GM20000 (cell line): ENCODE measurements at regions not wholly inside any gene's neighbourhood (a gene's known extent, or its start where the extent isn't known, plus 50 kb on each side); places are given as distances from the start of the nearest gene placed in this dataset.

ENCODE experiments used
- DNase-seq: peaks from one replicate; pipeline ENCODE4 v3.0.0; 2012; ENCODE audit warnings: low spot score
- CTCF ChIP-seq: IDR thresholded peaks from 2 replicates; pipeline ENCODE4 v1.5.1; 2012; ENCODE audit warnings: mild to moderate bottlenecking, control low read depth; ENCODE audit errors: extremely low read depth, missing control alignments

DNA sequence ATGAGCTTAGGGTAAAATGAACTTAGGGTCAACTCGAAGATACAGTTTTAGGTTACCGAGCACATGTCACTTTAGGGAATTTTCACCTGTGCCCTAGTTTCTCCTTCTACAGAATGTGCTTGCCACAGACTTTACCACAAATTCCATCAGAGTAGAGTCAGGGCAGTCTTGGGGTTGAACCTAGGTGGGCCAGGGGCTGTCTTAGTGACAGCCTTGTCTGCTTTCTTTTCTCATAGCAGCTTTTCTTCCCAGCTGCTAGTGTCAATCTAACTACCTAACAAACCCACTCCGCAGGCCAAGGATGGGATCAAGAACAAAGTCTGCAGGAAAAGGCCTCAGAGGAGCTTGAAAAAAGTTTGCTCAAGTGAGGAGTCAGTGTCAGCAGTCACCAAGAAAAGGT lies 458.1 kb upstream of the CDH18 start:
- DNase-seq = no peak
- no peak for TF ChIP-seq CTCF

DNA sequence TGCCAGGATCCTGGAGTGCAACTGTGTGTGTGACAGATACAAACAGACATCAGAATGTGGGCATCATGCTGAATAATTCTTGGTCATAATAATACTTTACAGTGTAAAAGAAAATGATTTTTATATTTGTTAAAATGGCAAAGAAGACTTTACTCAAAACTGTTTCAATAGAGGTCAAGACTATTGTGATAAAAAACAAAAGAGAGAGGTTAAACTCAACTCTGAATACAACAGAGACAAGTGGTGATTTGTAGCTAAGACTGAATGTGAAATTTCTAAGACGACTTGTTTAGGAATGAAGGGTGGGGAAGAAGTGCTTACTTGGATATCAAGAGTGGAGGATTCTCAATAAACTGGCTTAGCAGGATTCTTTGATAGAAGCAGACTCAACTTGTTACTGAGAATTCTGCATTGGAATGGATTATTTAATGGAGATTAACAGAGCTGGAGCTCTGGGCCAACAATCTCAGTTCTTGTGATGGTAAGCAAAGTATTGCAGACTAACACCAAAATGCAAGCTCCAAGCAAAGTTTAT lies 457.4 kb upstream of the CDH18 start:
- TF ChIP-seq CTCF = no peak
- no peak for DNase-seq

DNA sequence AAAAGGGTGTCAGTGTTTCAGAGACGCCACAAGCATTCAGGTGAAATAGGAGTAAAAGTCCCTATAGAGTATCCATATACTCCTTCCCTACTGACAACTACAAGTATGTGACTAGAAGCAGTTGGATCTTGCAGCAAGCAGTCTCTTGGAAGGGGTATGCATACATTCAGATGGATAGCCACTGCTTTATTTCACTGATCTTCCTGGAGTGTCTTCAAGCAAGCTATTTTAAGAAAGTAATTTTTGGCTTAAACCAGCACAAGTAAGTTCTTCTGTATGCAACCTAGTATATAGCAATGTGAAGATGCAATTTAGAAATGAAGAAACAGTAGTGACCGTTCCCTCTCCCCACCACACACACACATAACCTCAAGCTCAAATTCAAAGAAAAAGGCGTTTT lies 446.8 kb upstream of the CDH18 start:
- no peak for TF ChIP-seq CTCF
- DNase-seq = no peak

DNA sequence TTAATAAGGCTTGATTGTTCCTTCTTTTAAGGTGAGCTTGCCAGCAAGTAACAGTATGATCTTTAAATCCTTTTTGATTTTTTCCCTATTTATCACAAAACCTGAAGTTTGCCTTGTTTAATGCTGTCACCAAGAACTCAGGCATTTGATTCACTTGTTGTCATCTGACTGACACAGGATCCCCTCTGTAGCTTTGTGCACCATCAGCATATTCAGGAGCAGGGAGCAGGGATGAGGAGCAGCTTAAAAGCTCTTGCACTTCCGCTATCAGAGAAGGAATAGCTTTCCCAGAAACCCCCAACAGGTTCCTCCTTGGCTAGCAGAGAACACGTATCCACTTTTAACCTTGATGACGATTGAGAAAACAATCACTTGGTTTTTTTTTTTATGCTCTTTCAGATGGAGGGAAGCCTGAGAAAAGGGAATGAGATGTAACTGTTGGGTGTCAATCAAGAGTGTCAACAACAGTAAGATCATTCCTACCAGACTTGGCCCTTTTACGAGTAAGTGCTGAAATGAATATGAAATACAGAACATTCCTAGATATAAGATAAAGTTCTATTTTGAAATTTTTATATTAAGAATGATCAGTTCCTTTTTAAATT lies 433.1 kb upstream of the CDH18 start:
- TF ChIP-seq CTCF = no peak
- no peak for DNase-seq
